22Rv1 (cell line): ENCODE measurements at regions not wholly inside any gene's neighbourhood (a gene's known extent, or its start where the extent isn't known, plus 50 kb on each side); places are given as distances from the start of the nearest gene placed in this dataset.

Experiments
- H3K27ac ChIP-seq: fragments of 450-650 bp; 2 replicates; pipeline ENCODE4 v1.5.1; 2017
- CTCF ChIP-seq: fragments of 450-650 bp; IDR thresholded peaks from 2 replicates; pipeline ENCODE4 v1.5.1; 2017; ENCODE audit warnings: mild to moderate bottlenecking
- ZFX ChIP-seq: fragments of 450-650 bp; IDR thresholded peaks from 2 replicates; pipeline ENCODE4 v1.6.1; 2017; ENCODE audit warnings: antibody characterized with exemption, borderline replicate concordance

GRCh38 chr15:98025237-98025636, 64.7 kb downstream of the ARRDC4 start:
- no peak overlapping the region for H3K27ac ChIP-seq
- TF ChIP-seq ZFX, result no peak
- no peak for TF ChIP-seq CTCF

- no peak for TF ChIP-seq ZFX
- TF ChIP-seq CTCF, result no peak
- no peak overlapping the region for H3K27ac ChIP-seq
Measured at GRCh38 chr15:98034731-98035130, 74.2 kb downstream of the ARRDC4 start.

- TF ChIP-seq CTCF (no peak), ZFX (no peak)
- no peak overlapping the region for H3K27ac ChIP-seq
Measured at GRCh38 chr15:98035134-98035533, 74.6 kb downstream of the ARRDC4 start.

GRCh38 chr15:98035577-98036010, 75.1 kb downstream of the ARRDC4 start:
- H3K27ac ChIP-seq, result no peak overlapping the region
- no peak for TF ChIP-seq CTCF
- no peak for TF ChIP-seq ZFX

- no peak overlapping the region for H3K27ac ChIP-seq
Measured at GRCh38 chr15:98039596-98039995, 79.1 kb downstream of the ARRDC4 start.

GRCh38 chr15:98040146-98040545, 79.6 kb downstream of the ARRDC4 start:
- TF ChIP-seq CTCF (no peak), ZFX (no peak)
- no peak overlapping the region for H3K27ac ChIP-seq

More at GRCh38 chr15:98039596-98039995, 79.1 kb downstream of the ARRDC4 start:
- TF ChIP-seq ZFX (no peak), CTCF (no peak)

GRCh38 chr15:98043160-98044014, 82.9 kb downstream of the ARRDC4 start:
- no peak overlapping the region for H3K27ac ChIP-seq
- no peak for TF ChIP-seq ZFX
- no peak for TF ChIP-seq CTCF
